Activated naive CD8-positive, alpha-beta T cell treated with anti-CD3 and anti-CD28 coated beads, Interleukin-2, amount 50 U/mL, for 24 hours (primary cell): ENCODE measurements at regions not wholly inside any gene's neighbourhood (a gene's known extent, or its start where the extent isn't known, plus 50 kb on each side); places are given as distances from the start of the nearest gene placed in this dataset.

Experiments
- ATAC-seq: fragments of 150-1000 bp; cut with Tn5 transposase; one replicate; pipeline ENCODE4 v1.10.0; 2021
- DNase-seq: peaks from one replicate; pipeline ENCODE4 v3.0.0; 2021
- H3K27ac Mint-ChIP-seq: one replicate; pipeline ENCODE4 v1.8.0; 2021; ENCODE audit warnings: mild to moderate bottlenecking, mixed read lengths
- H3K27me3 Mint-ChIP-seq: one replicate; pipeline ENCODE4 v1.8.0; 2021; ENCODE audit warnings: mixed read lengths
- H3K36me3 Mint-ChIP-seq: one replicate; pipeline ENCODE4 v1.8.0; 2021; ENCODE audit warnings: low read depth, mixed read lengths
- H3K4me1 Mint-ChIP-seq: one replicate; pipeline ENCODE4 v1.8.0; 2021; ENCODE audit warnings: mixed read lengths
- H3K4me3 Mint-ChIP-seq: one replicate; pipeline ENCODE4 v1.8.0; 2021; ENCODE audit warnings: mild to moderate bottlenecking, moderate library complexity, mixed read lengths
- H3K9me3 Mint-ChIP-seq: one replicate; pipeline ENCODE4 v1.8.0; 2021; ENCODE audit warnings: mixed read lengths

DNA sequence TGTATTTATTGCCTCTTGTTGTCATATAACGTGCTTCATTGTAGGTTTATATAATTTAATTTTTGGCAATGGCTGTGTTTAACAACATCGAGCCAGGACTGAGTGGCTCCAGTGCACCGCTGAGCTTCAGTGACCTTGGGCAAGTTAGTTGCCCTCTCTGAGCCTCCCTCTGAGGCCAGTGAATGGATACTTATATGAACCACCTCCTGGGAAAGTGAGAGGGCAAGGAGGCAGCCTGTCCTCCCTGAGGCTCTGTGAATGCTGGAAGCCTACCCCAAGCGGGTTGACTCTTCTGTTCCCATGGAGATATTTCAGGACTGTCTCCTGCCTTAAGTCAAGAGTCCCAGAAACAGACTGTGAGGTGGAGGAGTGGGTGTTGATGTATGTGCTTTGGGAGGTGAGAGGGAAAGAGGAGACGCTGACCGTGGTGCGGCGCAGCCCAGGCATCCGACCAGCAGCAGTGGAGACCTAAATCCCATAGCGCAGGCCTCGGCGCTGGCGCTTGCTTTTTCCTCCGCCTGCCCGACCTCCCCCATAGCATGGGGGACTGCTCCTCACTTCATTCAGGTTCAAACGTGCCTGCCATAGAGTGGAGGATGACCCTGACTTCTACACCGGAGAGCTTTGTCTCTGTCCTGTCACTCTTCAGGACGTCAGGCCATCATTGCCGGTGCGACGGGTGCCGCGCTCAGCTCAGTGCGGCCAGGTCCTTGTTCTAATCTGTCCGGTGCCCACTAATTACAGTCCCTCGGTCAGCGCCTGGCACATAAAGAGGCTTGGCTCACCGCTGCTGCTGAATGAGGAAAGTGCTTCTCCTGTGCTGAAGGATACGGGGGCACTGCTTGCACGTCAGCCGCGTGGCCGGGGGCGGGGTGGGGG lies 167.3 kb upstream of the HS6ST1 start:
- Mint-ChIP-seq H3K4me3 (no peak overlapping the region), H3K27me3 (no peaks in the 10 kb centered on the region), H3K27ac (no peak overlapping the region), H3K9me3 (peaks cover 9% of the 10 kb centered on the region), H3K4me1 (no peaks in the 10 kb centered on the region), H3K36me3 (no peaks in the 10 kb centered on the region)
- ATAC-seq = no peak
- no peak for DNase-seq

DNA sequence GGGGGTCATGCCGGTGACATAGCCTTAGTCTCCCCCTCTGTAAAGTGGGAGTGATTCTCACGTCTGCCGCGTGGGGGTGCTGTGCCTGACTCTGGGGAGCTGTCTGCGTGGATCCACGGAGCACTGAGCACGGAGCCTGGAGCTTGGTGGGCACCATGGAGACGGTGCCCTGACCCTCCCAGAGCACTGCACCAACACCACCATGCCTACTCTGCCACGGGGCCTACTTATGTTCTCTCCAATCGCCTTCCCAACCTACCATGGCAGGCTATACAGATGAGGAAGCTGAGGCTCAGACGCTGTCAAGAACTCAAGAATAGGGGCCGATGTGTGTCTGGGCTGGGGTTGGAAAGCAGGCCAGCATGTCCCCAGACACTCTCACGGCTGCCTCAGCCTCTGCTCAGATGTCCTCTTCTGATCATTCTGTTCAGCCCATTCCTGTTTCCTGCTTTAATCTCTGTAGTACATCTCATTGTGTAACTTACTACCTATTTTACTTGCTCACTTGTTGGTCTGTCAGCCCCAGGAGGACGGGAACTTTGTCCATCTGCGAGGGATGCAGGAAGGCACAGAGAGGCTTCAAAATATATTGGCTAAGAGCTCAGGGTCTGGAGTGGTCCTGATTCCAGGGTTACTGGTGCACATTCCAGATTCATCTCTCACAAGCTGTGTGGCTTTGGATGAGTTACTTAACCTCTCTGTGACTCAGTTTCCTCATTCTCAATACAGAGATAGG lies 168.1 kb upstream of the HS6ST1 start:
- Mint-ChIP-seq H3K27me3 (no peaks in the 10 kb centered on the region), H3K4me3 (no peak overlapping the region), H3K9me3 (peaks cover 4% of the 10 kb centered on the region), H3K36me3 (no peaks in the 10 kb centered on the region), H3K27ac (no peak overlapping the region), H3K4me1 (no peaks in the 10 kb centered on the region)
- DNase-seq = no peak
- no peak for ATAC-seq

DNA sequence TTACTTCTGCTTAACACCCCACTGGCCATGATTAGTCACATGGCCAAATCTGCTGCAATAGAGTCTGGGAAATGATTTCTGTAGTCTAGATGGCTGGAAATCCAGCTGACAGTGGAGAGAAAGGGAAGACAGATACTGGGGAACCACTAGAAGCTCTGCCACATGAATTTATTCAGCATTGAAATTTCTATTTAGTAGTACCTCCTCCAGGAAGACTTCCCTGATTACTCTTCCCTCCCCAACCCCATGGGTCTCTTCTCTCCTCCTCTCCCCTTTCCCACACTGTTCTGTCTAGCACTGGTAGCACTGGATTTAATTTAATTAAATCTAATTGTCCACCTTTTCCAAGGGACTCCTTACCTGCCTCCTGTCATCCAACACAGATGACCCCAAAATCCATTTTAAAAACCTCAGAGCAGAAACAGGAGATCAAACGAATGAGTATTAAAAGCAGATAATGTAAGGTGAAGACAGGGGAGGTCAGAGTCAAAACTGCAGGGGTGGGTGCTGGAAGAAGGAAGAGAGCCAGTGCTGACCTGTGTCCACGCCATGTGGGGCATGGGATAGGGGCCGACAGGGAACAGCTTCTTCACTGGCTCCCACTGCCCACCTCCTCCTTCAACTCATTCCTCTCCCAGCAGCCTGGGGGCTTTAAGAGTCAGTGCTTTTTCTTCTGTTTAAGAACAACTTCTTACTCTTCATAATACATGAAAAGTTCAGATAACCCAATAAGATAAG lies 169.2 kb upstream of the HS6ST1 start:
- peaks cover 3% of the 10 kb centered on the region for H3K9me3 Mint-ChIP-seq
- H3K27ac Mint-ChIP-seq = no peak overlapping the region
- H3K36me3 Mint-ChIP-seq = no peaks in the 10 kb centered on the region
- peaks cover 3% of the 10 kb centered on the region for H3K27me3 Mint-ChIP-seq
- no peak for ATAC-seq
- no peak for DNase-seq
- H3K4me1 Mint-ChIP-seq = no peaks in the 10 kb centered on the region
- H3K4me3 Mint-ChIP-seq = no peak overlapping the region

DNA sequence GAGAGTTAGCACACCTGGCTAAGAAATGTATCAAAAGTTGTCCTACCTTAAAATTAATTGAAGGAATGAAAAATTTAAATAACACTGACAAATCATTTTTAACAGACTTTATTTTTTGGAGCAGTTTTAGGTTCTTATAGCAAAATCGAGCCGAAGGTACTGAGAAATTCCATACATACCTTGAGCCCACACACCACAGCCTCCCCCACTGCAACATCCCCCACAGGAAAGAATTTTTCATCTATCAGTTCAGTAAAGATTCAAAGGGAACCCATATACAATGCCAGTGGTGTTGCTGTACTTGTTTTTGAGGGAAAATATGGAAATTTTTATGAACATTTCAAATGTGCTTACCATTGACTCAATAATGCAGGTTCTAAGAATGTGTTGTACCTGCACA lies 169.8 kb upstream of the HS6ST1 start:
- Mint-ChIP-seq H3K27me3 (peaks cover 3% of the 10 kb centered on the region), H3K4me1 (no peaks in the 10 kb centered on the region), H3K27ac (no peak overlapping the region), H3K36me3 (no peaks in the 10 kb centered on the region), H3K9me3 (peaks cover 3% of the 10 kb centered on the region), H3K4me3 (no peak overlapping the region)
- DNase-seq (no peak), ATAC-seq (no peak)

DNA sequence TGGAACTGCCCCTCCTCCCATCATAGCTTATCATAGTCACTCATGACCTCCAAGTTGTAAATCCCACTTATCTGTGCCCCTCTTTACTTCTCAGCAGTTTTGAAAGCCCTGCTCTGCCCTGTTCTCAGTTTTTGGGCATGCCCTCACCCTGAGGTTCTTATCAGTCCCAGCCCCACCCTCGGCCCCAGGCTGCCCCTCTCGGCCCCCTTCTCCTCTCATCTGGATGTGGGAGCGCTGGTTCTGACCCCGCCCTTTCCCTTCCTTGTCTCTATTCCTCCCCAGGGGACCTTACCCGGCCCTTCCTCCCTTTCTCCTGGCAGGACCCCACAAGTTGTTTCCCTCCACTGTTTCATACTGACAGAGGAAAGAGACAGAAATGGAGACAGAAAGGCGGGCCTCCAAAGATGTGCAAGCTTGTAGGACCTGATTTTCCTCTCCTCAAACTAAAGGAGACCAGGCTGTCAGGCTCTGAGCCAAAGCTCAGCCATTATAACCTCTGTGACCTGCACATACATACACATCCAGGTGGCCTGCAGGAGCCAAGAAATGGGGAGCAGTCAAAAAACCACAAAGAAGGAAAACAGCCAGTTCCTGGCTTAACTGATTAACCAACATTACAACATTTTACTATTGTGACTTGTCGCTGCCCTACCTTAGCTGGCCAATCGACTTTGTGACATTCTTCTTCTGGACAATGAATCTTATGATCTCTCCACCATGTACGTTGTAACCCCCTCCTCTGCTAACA lies 171.0 kb upstream of the HS6ST1 start:
- no peaks in the 10 kb centered on the region for H3K4me1 Mint-ChIP-seq
- DNase-seq (no peak), ATAC-seq (no peak)
- H3K4me3 Mint-ChIP-seq = no peak overlapping the region
- no peaks in the 10 kb centered on the region for H3K9me3 Mint-ChIP-seq
- peaks cover 3% of the 10 kb centered on the region for H3K27me3 Mint-ChIP-seq
- no peak overlapping the region for H3K27ac Mint-ChIP-seq
- H3K36me3 Mint-ChIP-seq = no peaks in the 10 kb centered on the region

DNA sequence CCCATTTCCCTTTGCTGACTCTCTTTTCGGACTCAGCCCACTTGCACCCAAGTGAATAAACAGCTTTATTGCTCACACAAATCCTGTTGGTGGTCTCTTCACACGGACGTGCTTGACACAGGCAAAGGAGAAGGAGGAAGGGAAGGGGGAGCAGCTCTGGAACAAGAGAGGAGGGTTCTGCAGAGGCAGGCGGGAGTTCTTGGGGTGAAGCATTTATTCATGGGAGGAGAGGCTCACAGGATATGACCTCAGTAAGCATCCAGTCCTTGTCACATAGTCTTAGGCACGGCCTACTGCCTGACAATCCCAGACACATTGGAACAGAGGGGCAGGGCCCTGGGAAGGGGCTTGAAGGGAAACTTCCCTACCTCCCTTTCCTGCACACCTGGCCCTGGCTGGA lies 171.7 kb upstream of the HS6ST1 start:
- no peak overlapping the region for H3K27ac Mint-ChIP-seq
- H3K4me3 Mint-ChIP-seq = no peak overlapping the region
- H3K9me3 Mint-ChIP-seq = no peaks in the 10 kb centered on the region
- no peaks in the 10 kb centered on the region for H3K4me1 Mint-ChIP-seq
- no peaks in the 10 kb centered on the region for H3K36me3 Mint-ChIP-seq
- DNase-seq (no peak), ATAC-seq (no peak)
- peaks cover 3% of the 10 kb centered on the region for H3K27me3 Mint-ChIP-seq

DNA sequence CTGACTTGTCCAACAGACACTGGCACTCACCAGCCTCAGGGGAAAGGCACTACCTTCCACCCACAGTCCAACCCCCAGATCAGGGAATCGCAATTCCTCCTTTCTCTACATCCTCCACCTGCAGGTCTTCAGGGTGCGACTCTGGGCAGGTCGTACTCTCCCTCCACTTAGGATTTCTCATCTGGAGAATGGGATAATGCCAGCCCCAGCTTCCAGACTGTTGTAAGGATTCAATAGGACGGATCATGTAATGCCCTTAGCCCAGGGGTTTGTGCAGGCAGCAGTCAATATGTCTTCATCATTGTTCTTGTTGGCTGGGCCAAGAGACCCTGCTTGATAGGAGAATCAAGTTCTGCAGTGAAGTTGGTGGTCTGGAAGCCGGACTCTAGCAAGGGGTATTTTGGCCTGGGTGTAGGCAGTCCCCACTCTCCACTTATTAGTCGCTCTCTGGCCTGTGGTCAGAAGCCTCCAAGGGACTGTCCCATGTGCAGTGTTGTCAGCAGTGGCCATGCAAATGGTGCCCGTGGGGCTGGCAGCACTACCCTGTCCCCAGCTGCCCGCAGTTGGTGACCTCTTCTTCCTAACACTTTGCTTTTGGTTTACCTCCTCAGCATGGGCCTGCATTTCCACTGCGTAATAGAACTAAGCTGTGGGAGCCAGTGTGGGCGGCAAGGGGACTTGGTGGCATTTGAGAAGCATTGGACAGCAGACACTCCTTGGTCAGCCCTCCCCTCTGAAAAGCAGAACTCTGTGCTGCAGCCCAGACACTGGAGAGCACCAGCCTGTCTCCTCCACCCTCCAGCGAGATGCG lies 172.4 kb upstream of the HS6ST1 start:
- DNase-seq (no peak), ATAC-seq (no peak)
- Mint-ChIP-seq H3K4me3 (no peak overlapping the region), H3K36me3 (no peaks in the 10 kb centered on the region), H3K27me3 (peaks cover 3% of the 10 kb centered on the region), H3K27ac (no peak overlapping the region), H3K9me3 (no peaks in the 10 kb centered on the region), H3K4me1 (no peaks in the 10 kb centered on the region)

DNA sequence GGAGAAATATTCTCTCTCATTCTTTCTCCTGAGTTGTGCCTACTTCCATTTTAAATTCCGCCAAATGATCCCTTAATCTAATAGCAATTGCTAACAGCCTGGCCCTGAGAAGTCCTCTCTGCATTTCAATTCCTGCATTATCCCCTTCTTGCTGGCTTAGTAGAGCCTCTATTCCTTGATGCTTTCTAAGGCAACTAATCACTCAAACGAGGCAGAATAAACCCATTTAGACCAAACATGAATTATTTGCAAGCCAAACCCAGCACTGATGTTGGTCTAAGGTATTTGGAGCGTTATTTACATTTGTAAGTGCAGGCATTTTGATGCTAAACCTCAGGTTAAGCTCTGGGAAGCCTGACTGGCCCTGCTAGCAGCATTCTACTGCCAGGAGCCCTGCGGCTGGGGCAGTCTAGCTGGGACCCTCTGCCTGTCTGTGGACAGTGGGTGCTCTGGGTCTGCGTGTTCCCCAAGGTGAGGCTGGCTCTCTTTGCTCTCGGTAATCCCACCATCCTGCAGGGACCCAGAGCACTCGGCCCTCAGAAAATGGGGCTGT lies 173.1 kb upstream of the HS6ST1 start:
- Mint-ChIP-seq H3K4me1 (no peaks in the 10 kb centered on the region), H3K27me3 (peaks cover 3% of the 10 kb centered on the region), H3K27ac (no peak overlapping the region), H3K9me3 (no peaks in the 10 kb centered on the region), H3K36me3 (no peaks in the 10 kb centered on the region), H3K4me3 (no peak overlapping the region)
- ATAC-seq = no peak
- no peak for DNase-seq

DNA sequence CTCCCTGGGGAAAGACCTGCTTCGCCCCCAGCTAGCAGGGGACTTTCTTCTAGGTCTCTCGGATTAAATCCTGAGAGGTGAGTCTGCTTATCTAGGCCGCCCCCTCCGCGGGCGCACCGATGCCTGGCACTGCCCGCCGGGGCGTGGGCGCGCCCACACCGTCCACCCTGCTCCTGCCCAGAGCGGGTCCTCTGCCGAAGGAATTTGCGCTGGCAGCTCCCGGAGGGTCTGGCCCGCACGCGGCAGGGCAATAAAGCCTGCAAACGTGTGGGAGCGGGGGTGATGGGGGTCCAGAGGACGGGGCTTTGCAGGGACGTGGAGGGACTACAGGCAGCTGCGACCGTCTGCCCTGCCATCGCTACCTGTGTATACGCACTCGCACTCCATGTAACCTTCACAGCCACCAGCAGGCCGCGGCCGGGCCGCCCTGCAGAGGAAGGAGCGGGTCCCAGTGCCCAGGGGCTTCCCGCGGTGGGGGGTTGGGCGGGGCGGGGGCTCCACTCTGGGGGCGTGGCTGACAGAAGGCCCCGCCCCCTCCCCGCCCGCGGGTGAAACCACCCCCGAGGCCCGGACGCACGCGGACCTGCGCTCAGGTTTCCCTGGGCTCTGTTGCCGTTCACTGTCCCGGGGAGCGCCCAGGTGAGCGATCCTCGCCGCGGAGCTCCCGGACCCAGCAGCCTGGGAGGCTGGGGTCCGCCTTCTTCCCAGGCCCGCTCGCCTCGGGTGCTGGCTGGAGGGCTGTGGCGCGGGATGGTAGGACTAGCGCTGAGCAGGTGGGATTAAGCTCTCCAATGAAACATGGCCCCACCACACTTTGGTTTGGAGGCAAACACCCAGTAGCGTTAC lies 174.5 kb upstream of the HS6ST1 start:
- ATAC-seq = no peak
- Mint-ChIP-seq H3K4me3 (no peak overlapping the region), H3K36me3 (no peaks in the 10 kb centered on the region), H3K9me3 (no peaks in the 10 kb centered on the region), H3K4me1 (no peaks in the 10 kb centered on the region), H3K27ac (no peak overlapping the region), H3K27me3 (peaks cover 3% of the 10 kb centered on the region)
- DNase-seq = no peak

DNA sequence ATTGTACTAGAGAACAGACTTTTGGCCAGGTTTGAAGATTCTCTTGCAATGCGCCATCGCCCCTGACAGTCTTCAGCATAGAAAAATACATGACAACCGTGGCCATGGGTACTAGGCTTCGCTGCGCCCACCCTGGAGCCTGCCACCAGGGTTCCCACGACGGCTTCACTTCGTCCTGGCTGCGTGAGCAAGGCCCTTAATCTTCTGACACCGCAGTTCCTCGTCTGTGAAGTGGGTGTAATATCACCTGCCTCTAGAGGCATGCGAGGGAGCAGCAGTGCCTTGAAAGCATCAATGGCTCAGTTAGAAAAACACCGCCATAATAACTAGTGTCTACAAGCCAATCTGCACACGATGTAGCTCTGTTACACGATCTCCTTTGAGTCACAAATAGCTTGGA lies 175.2 kb upstream of the HS6ST1 start:
- Mint-ChIP-seq H3K27me3 (peaks cover 3% of the 10 kb centered on the region), H3K9me3 (no peaks in the 10 kb centered on the region), H3K4me1 (no peaks in the 10 kb centered on the region), H3K27ac (no peak overlapping the region), H3K4me3 (no peak overlapping the region), H3K36me3 (no peaks in the 10 kb centered on the region)
- ATAC-seq (no peak), DNase-seq (no peak)

DNA sequence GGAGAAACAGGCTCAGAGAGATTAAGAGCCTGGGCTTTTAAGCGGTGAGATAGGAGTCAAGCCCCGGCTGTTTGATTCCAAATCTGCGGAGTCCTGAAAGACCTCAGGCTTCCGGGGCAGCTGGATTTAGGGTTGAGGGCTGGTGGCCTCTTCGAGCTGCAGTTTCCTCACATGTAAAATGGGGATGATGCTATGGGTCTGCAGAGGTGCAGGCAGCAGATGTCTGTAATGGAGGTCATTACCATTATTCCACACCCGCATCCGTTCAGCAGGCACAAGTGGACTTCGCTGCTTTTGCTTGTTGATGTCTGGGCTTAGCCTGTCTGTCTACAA lies 175.6 kb upstream of the HS6ST1 start:
- no peaks in the 10 kb centered on the region for H3K4me1 Mint-ChIP-seq
- H3K4me3 Mint-ChIP-seq = no peak overlapping the region
- no peak for ATAC-seq
- no peak for DNase-seq
- no peak overlapping the region for H3K27ac Mint-ChIP-seq
- no peaks in the 10 kb centered on the region for H3K36me3 Mint-ChIP-seq
- no peaks in the 10 kb centered on the region for H3K9me3 Mint-ChIP-seq
- peaks cover 3% of the 10 kb centered on the region for H3K27me3 Mint-ChIP-seq

DNA sequence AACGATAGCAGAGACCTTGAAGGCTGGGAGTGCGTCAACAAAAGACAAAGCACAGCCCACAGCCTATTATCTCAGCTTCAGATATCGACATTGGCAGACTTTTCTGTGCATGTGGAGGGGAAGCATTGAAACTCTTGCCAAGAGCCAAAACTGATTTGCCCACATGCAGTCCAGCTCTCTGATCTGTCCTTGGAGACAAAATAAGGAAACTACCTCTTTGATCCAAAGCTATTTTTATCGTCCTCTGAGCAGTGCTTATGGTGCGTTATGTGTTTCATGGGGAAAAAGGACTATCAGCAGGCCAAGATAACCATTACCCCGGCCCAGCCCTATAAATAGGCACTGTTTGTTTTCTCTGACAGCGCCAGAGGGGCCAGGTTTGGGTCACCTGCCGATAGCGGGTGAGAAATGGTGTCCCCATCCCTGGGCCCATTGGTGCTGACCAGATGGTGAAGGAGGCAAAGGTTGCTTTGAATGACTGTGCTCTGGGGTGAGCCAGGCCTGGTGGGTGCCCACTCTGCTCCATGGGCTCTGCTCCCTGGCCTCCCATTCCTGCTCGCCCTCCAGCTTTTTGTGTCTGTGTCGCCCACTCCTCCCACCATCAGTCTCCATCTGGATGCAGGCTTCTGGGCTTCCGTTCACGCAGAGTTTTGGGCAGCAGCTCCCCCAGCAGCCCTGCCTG lies 176.1 kb upstream of the HS6ST1 start:
- H3K4me3 Mint-ChIP-seq = no peak overlapping the region
- no peak for DNase-seq
- no peaks in the 10 kb centered on the region for H3K4me1 Mint-ChIP-seq
- no peaks in the 10 kb centered on the region for H3K9me3 Mint-ChIP-seq
- H3K27me3 Mint-ChIP-seq = peaks cover 3% of the 10 kb centered on the region
- no peak overlapping the region for H3K27ac Mint-ChIP-seq
- H3K36me3 Mint-ChIP-seq = no peaks in the 10 kb centered on the region
- ATAC-seq = no peak
